ENCODE measurements at regions not wholly inside any gene's neighbourhood (a gene's known extent, or its start where the extent isn't known, plus 50 kb on each side); places are given as distances from the start of the nearest gene placed in this dataset.

DNA sequence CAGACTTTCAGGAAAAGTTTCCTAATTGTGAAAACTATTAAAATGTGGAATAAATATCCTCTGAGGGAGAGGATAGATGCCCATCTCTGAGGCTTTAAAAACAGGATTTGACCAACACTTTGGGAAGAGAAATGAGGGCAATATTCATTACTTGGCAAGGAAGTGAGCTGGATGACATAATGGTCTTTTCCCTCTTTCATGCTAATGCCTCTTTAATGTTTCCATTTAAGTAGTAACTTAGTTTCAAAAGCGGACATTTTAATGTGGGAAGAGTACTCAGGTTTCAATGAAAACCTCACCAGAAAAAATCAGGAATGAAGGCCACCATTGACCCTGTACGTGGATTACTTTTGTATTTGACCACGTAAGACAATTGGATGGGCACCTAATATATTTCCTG lies 503.3 kb downstream of the ANKRD50 start:
- Histone ChIP-seq H3K4me1 (ENCODE audit: insufficient read depth, low read length) (peaks cover 25% of the 10 kb centered on the region), H3K9ac (ENCODE audit: low read length) (no peak overlapping the region), H3K4me3 (ENCODE audit: low read depth in 1 of 2, low read length in 2 of 2) (no peak overlapping the region), H3K27ac (ENCODE audit: low read depth, low read length) (no peak overlapping the region), H3K9me3 (ENCODE audit: low read length) (no peaks in the 10 kb centered on the region), H3K27me3 (ENCODE audit: control insufficient read depth in 1 of 2, insufficient read depth in 2 of 2, low read length in 2 of 2) (no peaks in the 10 kb centered on the region), H3K36me3 (ENCODE audit: insufficient read depth, low read length) (no peaks in the 10 kb centered on the region)

DNA sequence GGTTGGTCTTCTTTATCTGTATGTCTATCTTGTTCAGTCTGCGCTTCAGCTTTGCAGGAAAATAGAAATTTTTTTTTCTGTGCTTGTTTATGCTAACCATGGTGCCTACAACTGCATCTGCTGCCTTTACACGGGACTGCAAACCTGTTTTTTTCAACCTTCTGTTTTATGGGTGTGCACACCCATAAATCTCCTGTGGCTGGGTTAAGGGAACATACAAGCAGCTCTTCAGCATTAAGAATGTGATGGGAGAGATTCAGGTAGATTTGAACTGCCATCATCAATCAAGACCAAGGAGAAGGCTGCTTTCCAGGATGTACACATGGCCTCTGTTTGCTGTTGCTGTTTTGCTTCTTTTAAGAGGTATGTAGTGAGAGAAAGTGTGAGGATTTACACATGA lies 502.9 kb downstream of the ANKRD50 start:
- no peaks in the 10 kb centered on the region for H3K9me3 ChIP-seq (ENCODE audit: low read length)
- H3K4me1 ChIP-seq (ENCODE audit: insufficient read depth, low read length) = peaks cover 24% of the 10 kb centered on the region
- H3K36me3 ChIP-seq (ENCODE audit: insufficient read depth, low read length) = no peaks in the 10 kb centered on the region
- no peak overlapping the region for H3K4me3 ChIP-seq (ENCODE audit: low read depth in 1 of 2, low read length in 2 of 2)
- no peaks in the 10 kb centered on the region for H3K27me3 ChIP-seq (ENCODE audit: control insufficient read depth in 1 of 2, insufficient read depth in 2 of 2, low read length in 2 of 2)
- no peak overlapping the region for H3K9ac ChIP-seq (ENCODE audit: low read length)
- H3K27ac ChIP-seq (ENCODE audit: low read depth, low read length) = no peak overlapping the region

DNA sequence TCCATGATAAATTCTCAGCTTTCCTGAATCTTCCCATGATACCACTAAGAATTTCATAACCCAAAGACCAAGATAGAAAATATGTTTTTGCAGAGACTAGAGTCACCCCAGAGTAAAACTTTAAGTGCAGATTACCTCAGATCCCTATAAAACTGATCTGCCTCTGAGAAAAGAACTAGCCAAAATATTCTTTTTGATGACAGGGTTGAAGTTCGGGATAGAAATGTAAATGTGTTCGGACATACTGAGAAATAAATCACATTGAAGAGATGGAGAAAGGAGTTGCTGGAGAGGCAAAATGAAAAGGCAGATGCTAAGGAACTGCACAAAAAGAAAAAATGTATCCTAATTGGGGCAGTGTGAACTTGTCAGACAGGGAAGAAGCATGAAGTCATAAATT lies 501.8 kb downstream of the ANKRD50 start:
- Histone ChIP-seq H3K9ac (ENCODE audit: low read length) (no peak overlapping the region), H3K4me3 (ENCODE audit: low read depth in 1 of 2, low read length in 2 of 2) (no peak overlapping the region), H3K9me3 (ENCODE audit: low read length) (no peaks in the 10 kb centered on the region), H3K4me1 (ENCODE audit: insufficient read depth, low read length) (peaks cover 24% of the 10 kb centered on the region), H3K27me3 (ENCODE audit: control insufficient read depth in 1 of 2, insufficient read depth in 2 of 2, low read length in 2 of 2) (no peaks in the 10 kb centered on the region), H3K27ac (ENCODE audit: low read depth, low read length) (no peak overlapping the region), H3K36me3 (ENCODE audit: insufficient read depth, low read length) (no peaks in the 10 kb centered on the region)

DNA sequence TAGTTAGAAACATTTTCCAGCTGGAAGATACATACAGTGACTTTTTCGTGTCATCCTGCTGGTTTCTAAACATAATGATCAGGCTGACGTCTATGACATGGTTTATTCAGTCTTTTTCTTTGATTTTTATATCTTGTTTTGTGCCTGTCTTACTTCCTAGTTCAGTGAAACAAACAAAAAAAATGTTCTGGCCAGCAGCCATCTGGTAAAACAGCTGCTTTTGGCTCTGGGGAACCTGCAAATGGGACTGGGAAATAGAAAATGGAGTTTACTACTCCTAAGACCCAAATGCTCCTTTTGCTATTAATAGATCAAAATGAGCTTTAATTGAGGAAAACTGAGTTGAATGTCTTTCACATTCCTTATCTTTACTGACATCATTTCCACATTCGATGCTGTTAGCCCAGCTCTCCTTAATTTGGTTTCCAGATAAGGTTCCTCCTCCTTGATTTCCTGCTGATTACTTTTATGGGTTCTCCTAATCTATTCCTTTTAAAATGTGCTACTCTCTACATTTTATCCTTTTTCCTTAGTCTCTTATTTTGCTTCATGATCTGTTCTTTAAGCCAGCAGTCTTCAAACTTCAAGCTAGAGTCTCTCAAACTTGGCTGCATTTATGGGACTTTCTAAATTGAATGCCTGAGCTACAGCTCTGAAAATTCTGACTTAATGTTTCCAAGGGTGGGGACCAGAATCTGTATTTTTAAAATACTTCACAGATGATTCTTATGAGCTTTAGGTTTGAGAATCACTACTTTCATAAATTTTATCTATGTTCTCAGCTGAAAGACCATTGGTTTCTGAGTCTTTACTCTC lies 499.5 kb downstream of the ANKRD50 start:
- Histone ChIP-seq H3K36me3 (ENCODE audit: insufficient read depth, low read length) (no peaks in the 10 kb centered on the region), H3K9me3 (ENCODE audit: low read length) (no peaks in the 10 kb centered on the region), H3K9ac (ENCODE audit: low read length) (no peak overlapping the region), H3K4me1 (ENCODE audit: insufficient read depth, low read length) (peaks cover 24% of the 10 kb centered on the region), H3K4me3 (ENCODE audit: low read depth in 1 of 2, low read length in 2 of 2) (no peak overlapping the region), H3K27ac (ENCODE audit: low read depth, low read length) (no peak overlapping the region), H3K27me3 (ENCODE audit: control insufficient read depth in 1 of 2, insufficient read depth in 2 of 2, low read length in 2 of 2) (no peaks in the 10 kb centered on the region)

DNA sequence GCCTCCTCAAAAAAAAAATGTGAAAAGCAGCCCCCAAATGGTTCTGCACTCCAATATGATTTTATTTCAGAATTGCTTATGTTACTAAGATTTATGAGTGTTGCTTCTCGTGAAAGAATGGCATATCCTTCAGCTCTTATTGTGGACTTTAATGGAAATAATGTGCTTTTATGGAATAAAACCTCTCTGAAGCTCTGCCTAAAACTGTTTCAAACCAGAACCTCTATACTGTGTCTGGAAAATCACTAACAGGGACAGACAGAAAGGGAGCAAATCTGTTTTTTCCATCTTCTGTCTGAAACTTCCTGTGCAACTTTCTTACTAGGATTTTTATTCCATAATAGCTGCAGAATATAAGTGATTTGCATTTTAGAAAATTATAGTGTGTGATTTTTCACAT lies 493.1 kb downstream of the ANKRD50 start:
- H3K4me3 ChIP-seq (ENCODE audit: low read depth in 1 of 2, low read length in 2 of 2) = no peak overlapping the region
- no peaks in the 10 kb centered on the region for H3K9me3 ChIP-seq (ENCODE audit: low read length)
- H3K27ac ChIP-seq (ENCODE audit: low read depth, low read length) = no peak overlapping the region
- no peaks in the 10 kb centered on the region for H3K27me3 ChIP-seq (ENCODE audit: control insufficient read depth in 1 of 2, insufficient read depth in 2 of 2, low read length in 2 of 2)
- H3K9ac ChIP-seq (ENCODE audit: low read length) = no peak overlapping the region
- H3K36me3 ChIP-seq (ENCODE audit: insufficient read depth, low read length) = no peaks in the 10 kb centered on the region
- no peaks in the 10 kb centered on the region for H3K4me1 ChIP-seq (ENCODE audit: insufficient read depth, low read length)

DNA sequence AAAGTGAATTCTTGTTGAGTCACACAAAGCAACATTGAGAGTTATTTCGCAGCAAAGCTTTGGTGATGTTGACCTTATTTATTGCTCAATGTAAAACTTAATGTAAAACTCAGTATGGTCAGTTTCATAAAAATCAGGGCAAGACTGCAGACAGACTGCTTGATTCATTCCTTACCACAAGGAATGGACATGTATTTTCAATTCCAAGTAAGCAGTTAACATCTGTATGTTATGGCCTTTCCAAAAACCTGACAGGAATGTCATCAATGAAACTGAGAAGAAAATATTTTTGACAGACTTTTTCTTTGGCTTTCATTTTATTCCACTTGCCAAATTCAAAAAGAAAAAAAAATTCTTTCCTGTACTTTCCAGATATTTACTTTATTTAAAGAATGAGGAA lies 488.3 kb downstream of the ANKRD50 start:
- no peaks in the 10 kb centered on the region for H3K9me3 ChIP-seq (ENCODE audit: low read length)
- H3K27ac ChIP-seq (ENCODE audit: low read depth, low read length) = no peak overlapping the region
- H3K4me1 ChIP-seq (ENCODE audit: insufficient read depth, low read length) = no peaks in the 10 kb centered on the region
- H3K4me3 ChIP-seq (ENCODE audit: low read depth in 1 of 2, low read length in 2 of 2) = no peak overlapping the region
- no peaks in the 10 kb centered on the region for H3K27me3 ChIP-seq (ENCODE audit: control insufficient read depth in 1 of 2, insufficient read depth in 2 of 2, low read length in 2 of 2)
- H3K36me3 ChIP-seq (ENCODE audit: insufficient read depth, low read length) = no peaks in the 10 kb centered on the region
- no peak overlapping the region for H3K9ac ChIP-seq (ENCODE audit: low read length)

DNA sequence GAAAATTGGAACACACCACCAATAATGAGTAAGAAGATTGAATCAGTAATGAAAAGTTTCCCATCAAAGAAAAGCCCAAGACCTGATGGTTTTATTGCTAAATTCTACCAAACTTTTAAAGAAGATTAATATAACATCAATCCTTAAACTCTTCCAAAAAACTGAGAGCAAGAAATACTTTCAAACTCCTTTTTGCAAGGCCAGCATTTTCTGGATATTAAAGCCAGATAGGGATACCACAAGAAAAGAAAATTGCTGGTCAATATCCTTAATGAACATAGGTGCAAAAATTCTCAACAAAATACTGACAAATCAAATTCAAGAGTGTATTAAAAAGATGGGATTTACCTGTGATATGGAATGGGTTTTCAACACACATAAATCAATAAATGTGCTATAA lies 484.6 kb downstream of the ANKRD50 start:
- Histone ChIP-seq H3K9ac (ENCODE audit: low read length) (no peak overlapping the region), H3K27me3 (ENCODE audit: control insufficient read depth in 1 of 2, insufficient read depth in 2 of 2, low read length in 2 of 2) (no peaks in the 10 kb centered on the region), H3K36me3 (ENCODE audit: insufficient read depth, low read length) (no peaks in the 10 kb centered on the region), H3K4me3 (ENCODE audit: low read depth in 1 of 2, low read length in 2 of 2) (no peak overlapping the region), H3K9me3 (ENCODE audit: low read length) (no peaks in the 10 kb centered on the region), H3K4me1 (ENCODE audit: insufficient read depth, low read length) (no peaks in the 10 kb centered on the region), H3K27ac (ENCODE audit: low read depth, low read length) (no peak overlapping the region)

DNA sequence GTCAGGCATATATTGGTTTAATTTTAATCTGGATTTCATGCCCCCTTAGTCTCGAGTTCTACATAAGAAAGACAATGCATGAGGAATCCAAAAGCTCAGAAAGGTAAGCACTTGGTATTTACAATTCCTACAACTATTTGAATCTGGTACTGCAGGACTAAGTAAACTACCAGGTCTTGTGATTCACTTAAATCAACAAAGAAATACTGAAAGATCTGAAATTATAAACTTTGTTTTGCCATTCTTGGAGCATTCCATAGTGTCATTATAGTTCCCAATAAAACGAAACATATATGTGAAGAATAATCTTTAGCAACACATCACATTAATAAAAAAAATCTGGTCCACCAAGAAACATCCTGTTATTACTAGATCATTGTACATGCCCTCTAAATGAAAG lies 482.3 kb downstream of the ANKRD50 start:
- Histone ChIP-seq H3K27ac (ENCODE audit: low read depth, low read length) (no peak overlapping the region), H3K9ac (ENCODE audit: low read length) (no peak overlapping the region), H3K36me3 (ENCODE audit: insufficient read depth, low read length) (no peaks in the 10 kb centered on the region), H3K4me3 (ENCODE audit: low read depth in 1 of 2, low read length in 2 of 2) (no peak overlapping the region), H3K4me1 (ENCODE audit: insufficient read depth, low read length) (peaks cover 3% of the 10 kb centered on the region), H3K9me3 (ENCODE audit: low read length) (no peaks in the 10 kb centered on the region), H3K27me3 (ENCODE audit: control insufficient read depth in 1 of 2, insufficient read depth in 2 of 2, low read length in 2 of 2) (no peaks in the 10 kb centered on the region)

DNA sequence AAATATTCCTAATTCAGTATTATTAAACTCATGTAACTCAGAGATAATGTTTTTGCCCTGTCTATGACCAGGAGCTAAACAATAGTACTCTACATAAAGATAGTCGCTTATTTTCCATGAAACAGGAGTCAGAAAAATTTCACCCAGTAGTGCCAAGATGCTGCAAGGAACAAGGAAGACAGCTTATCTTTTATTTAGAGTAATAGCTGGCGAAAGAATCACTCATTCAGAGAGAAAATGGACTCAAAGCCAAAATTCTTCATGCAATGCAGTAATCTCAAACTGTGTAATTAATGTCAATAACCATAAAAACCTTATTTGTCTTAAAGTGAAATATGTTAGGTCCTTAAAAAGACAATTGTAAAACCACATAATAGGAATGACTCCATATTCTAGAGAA lies 477.8 kb downstream of the ANKRD50 start:
- Histone ChIP-seq H3K36me3 (ENCODE audit: insufficient read depth, low read length) (no peaks in the 10 kb centered on the region), H3K4me3 (ENCODE audit: low read depth in 1 of 2, low read length in 2 of 2) (no peak overlapping the region), H3K9ac (ENCODE audit: low read length) (no peak overlapping the region), H3K27ac (ENCODE audit: low read depth, low read length) (no peak overlapping the region), H3K27me3 (ENCODE audit: control insufficient read depth in 1 of 2, insufficient read depth in 2 of 2, low read length in 2 of 2) (no peaks in the 10 kb centered on the region), H3K9me3 (ENCODE audit: low read length) (no peaks in the 10 kb centered on the region), H3K4me1 (ENCODE audit: insufficient read depth, low read length) (peaks cover 3% of the 10 kb centered on the region)

DNA sequence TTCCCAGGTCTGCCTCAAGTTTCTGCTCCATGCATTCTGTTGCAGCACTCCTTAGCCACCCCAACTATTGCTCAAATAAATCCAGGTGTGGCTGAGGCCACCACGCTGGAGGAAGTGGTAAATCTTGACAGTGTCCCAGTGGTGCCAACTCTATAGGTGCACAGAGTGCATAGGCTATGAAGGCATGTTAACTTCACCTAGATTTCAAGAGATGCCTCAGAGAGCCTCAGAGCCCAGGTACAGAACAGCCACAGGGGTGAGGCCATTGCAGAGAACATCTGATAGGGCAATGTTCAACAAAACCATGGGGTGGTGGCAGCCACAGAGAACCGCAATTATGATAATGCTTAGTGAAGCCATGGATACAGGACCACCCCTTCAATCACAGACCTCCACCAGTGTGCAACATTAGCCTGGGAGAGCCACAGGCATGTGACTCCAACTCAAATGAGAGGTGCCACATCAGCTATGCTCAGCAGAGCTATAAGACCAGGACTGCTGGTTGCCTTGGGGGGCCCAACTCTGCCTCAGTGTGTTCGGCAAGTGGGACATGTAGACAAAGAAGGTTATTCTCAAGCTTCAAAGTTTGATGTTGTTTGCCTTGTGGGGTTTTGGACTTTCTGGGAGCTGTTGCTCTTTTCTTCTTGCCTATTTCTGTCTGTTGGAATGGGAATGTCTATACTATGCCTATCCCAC lies 468.7 kb downstream of the ANKRD50 start:
- no peak overlapping the region for H3K27ac ChIP-seq (ENCODE audit: low read depth, low read length)

DNA sequence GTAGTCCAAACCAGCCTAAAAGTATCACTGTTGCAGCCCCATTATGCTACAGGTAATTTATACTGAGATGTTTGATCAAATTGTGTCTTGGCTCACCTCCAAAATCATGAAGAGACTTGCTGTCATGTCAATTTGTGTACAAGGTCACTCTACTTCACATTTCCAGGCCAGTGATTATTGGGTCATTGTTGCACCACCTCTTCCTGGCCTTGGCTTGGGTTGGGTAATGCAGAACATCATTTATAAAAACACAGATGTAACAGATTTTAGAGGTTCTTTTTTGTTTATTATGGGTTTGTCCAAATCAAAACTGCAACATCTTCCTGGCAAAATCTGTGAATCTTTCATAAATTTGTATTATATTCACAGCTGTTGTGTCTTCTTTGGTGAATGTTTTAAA lies 459.5 kb downstream of the ANKRD50 start:
- H3K27ac ChIP-seq (ENCODE audit: low read depth, low read length) = no peak overlapping the region
- no peak overlapping the region for H3K4me3 ChIP-seq (ENCODE audit: low read depth in 1 of 2, low read length in 2 of 2)
- H3K9me3 ChIP-seq (ENCODE audit: low read length) = no peaks in the 10 kb centered on the region
- H3K9ac ChIP-seq (ENCODE audit: low read length) = no peak overlapping the region
- H3K27me3 ChIP-seq (ENCODE audit: control insufficient read depth in 1 of 2, insufficient read depth in 2 of 2, low read length in 2 of 2) = no peaks in the 10 kb centered on the region
- no peaks in the 10 kb centered on the region for H3K36me3 ChIP-seq (ENCODE audit: insufficient read depth, low read length)
- no peaks in the 10 kb centered on the region for H3K4me1 ChIP-seq (ENCODE audit: insufficient read depth, low read length)

More for the DNA sequence above, 468.7 kb downstream of the ANKRD50 start:
- Histone ChIP-seq H3K9me3 (ENCODE audit: low read length) (no peaks in the 10 kb centered on the region), H3K4me1 (ENCODE audit: insufficient read depth, low read length) (no peaks in the 10 kb centered on the region), H3K9ac (ENCODE audit: low read length) (no peak overlapping the region), H3K4me3 (ENCODE audit: low read depth in 1 of 2, low read length in 2 of 2) (no peak overlapping the region), H3K36me3 (ENCODE audit: insufficient read depth, low read length) (no peaks in the 10 kb centered on the region), H3K27me3 (ENCODE audit: control insufficient read depth in 1 of 2, insufficient read depth in 2 of 2, low read length in 2 of 2) (no peaks in the 10 kb centered on the region)

Measured in muscle layer of colon (tissue), 2 donors.